SK-N-SH treated with all-trans-retinoic acid at 6 μM for 48 hours (cell line): ENCODE measurements at regions not wholly inside any gene's neighbourhood (a gene's known extent, or its start where the extent isn't known, plus 50 kb on each side); places are given as distances from the start of the nearest gene placed in this dataset.

Experiments used
- CREB5 ChIP-seq: fragments of 250-450 bp; sonication (Bioruptor Pico); IDR thresholded peaks from 2 replicates; pipeline ENCODE4 v1.5.1; 2020; ENCODE audit warnings: low read depth, mild to moderate bottlenecking, moderate library complexity
- CSDC2 ChIP-seq: fragments of 250-450 bp; sonication (Bioruptor Pico); IDR thresholded peaks from 2 replicates; pipeline ENCODE4 v1.5.0; 2020; ENCODE audit warnings: mild to moderate bottlenecking, moderate library complexity
- CSRNP3 ChIP-seq: fragments of 250-450 bp; sonication (Bioruptor Pico); IDR thresholded peaks from 2 replicates; pipeline ENCODE4 v1.5.1; 2021; ENCODE audit warnings: mild to moderate bottlenecking, moderate library complexity
- ESRRG ChIP-seq: fragments of 250-450 bp; sonication (Bioruptor Pico); IDR thresholded peaks from 2 replicates; pipeline ENCODE4 v1.6.1; 2021; ENCODE audit warnings: mild to moderate bottlenecking
- PATZ1 ChIP-seq: fragments of 250-450 bp; sonication (Bioruptor Pico); IDR thresholded peaks from 2 replicates; pipeline ENCODE4 v1.8.0; 2020; ENCODE audit warnings: mild to moderate bottlenecking, moderate library complexity, borderline replicate concordance
- TSHZ2 ChIP-seq: fragments of 250-450 bp; sonication (Bioruptor Pico); IDR thresholded peaks from 2 replicates; pipeline ENCODE4 v1.5.0; 2020; ENCODE audit warnings: mild to moderate bottlenecking, moderate library complexity
- ZFP3 ChIP-seq: fragments of 250-450 bp; sonication (Bioruptor Pico); IDR thresholded peaks from 2 replicates; pipeline ENCODE4 v1.5.0; 2020; ENCODE audit warnings: mild to moderate bottlenecking, moderate library complexity
- ZFP30 ChIP-seq: fragments of 450-650 bp; formaldehyde crosslinking; IDR thresholded peaks from 2 replicates; pipeline ENCODE4 v1.5.0; 2022; ENCODE audit warnings: mild to moderate bottlenecking, moderate library complexity
- ZNF8 ChIP-seq: fragments of 450-650 bp; formaldehyde crosslinking; IDR thresholded peaks from 2 replicates; pipeline ENCODE4 v1.5.0; 2020; ENCODE audit warnings: mild to moderate bottlenecking, moderate library complexity

- TF ChIP-seq ZFP3 (CRISPR knock-in tag): no peak
- no peak for TF ChIP-seq TSHZ2 (CRISPR knock-in tag)
- TF ChIP-seq CSDC2 (CRISPR knock-in tag): no peak
- TF ChIP-seq CREB5 (CRISPR knock-in tag): no peak
- no peak for TF ChIP-seq CSRNP3
- TF ChIP-seq ZFP30 (CRISPR knock-in tag): no peak
- TF ChIP-seq ZNF8 (CRISPR knock-in tag): no peak
- TF ChIP-seq ESRRG (CRISPR knock-in tag): no peak
- TF ChIP-seq PATZ1 (CRISPR knock-in tag): no peak
Observed at GRCh38 chr7:19930851-19931250, 157.4 kb upstream of the TMEM196 start.
